Osteoblast (primary cell): ENCODE measurements at regions not wholly inside any gene's neighbourhood (a gene's known extent, or its start where the extent isn't known, plus 50 kb on each side); places are given as distances from the start of the nearest gene placed in this dataset.

Source experiments
- DNase-seq: peaks from one replicate; pipeline ENCODE4 v3.0.0; 2011; ENCODE audit warnings: low spot score, mixed read lengths; ENCODE audit not compliant: insufficient read length; ENCODE audit errors: missing footprints
- H2AFZ ChIP-seq: 2 replicates; pipeline ENCODE4 v1.6.0; 2011; ENCODE audit warnings: mild to moderate bottlenecking, low read length
- H3K27ac ChIP-seq: 2 replicates; pipeline ENCODE4 v1.5.1; 2011; ENCODE audit warnings: mild to moderate bottlenecking, low read depth, low read length, moderate library complexity
- H3K27me3 ChIP-seq: 2 replicates; pipeline ENCODE4 v1.6.0; 2012; ENCODE audit warnings: mild to moderate bottlenecking, control low read depth, inconsistent platforms, low read length, moderate library complexity; ENCODE audit not compliant: insufficient read depth
- H3K36me3 ChIP-seq: 2 replicates; pipeline ENCODE4 v1.5.1; 2011; ENCODE audit warnings: mild to moderate bottlenecking, low read length, control low read depth, moderate library complexity; ENCODE audit not compliant: insufficient read depth
- H3K4me1 ChIP-seq: 2 replicates; pipeline ENCODE4 v1.5.1; 2011; ENCODE audit warnings: mild to moderate bottlenecking, low read length, control low read depth, moderate library complexity; ENCODE audit not compliant: insufficient read depth
- H3K4me2 ChIP-seq: 2 replicates; pipeline ENCODE4 v1.6.0; 2011; ENCODE audit warnings: mild to moderate bottlenecking, low read length; ENCODE audit not compliant: insufficient read depth
- H3K4me3 ChIP-seq: fragments of 200-600 bp; sonication (generic); 3 replicates; pipeline ENCODE4 v1.5.1; 2012; ENCODE audit warnings: mild to moderate bottlenecking, low read length, inconsistent platforms; ENCODE audit not compliant: insufficient read depth
- H3K79me2 ChIP-seq: 2 replicates; pipeline ENCODE4 v1.6.0; 2012; ENCODE audit warnings: mild to moderate bottlenecking, low read length, control low read depth, inconsistent platforms; ENCODE audit not compliant: insufficient read depth
- H3K9me3 ChIP-seq: 2 replicates; pipeline ENCODE4 v1.5.1; 2011; ENCODE audit warnings: low read depth, low read length, control low read depth
- H4K20me1 ChIP-seq: 2 replicates; pipeline ENCODE4 v1.6.0; 2012; ENCODE audit warnings: mild to moderate bottlenecking, low read length, control low read depth; ENCODE audit not compliant: insufficient read depth
- TF ChIP-seq, protein P1 (sequence below): IDR thresholded peaks from 2 replicates; pipeline ENCODE4 v1.5.1; 2011; ENCODE audit warnings: mild to moderate bottlenecking, low read depth, low read length, moderate library complexity; ENCODE audit errors: extremely low read depth

DNA sequence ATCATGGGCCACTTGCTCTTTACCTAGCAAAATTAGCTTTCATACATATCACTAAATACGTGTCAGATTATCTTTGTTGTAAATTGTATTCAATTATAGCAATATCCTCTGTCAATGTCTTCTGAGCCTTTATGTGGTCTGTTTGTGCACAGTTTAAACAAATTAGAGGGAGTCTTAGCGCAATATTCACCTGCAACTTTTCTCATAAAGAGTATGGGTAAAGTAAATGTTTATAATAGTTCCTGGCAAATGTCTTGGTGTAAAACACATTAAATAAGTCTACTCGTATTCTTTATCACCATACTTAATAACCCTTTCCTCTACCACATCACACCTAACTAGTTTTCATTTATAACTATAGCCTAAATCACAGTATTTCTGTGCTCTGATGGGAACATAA lies 169.0 kb downstream of the PCSK1 start:
- H2AFZ ChIP-seq: no peak overlapping the region
- no peak overlapping the region for H3K27ac ChIP-seq
- TF ChIP-seq, protein P1, sequence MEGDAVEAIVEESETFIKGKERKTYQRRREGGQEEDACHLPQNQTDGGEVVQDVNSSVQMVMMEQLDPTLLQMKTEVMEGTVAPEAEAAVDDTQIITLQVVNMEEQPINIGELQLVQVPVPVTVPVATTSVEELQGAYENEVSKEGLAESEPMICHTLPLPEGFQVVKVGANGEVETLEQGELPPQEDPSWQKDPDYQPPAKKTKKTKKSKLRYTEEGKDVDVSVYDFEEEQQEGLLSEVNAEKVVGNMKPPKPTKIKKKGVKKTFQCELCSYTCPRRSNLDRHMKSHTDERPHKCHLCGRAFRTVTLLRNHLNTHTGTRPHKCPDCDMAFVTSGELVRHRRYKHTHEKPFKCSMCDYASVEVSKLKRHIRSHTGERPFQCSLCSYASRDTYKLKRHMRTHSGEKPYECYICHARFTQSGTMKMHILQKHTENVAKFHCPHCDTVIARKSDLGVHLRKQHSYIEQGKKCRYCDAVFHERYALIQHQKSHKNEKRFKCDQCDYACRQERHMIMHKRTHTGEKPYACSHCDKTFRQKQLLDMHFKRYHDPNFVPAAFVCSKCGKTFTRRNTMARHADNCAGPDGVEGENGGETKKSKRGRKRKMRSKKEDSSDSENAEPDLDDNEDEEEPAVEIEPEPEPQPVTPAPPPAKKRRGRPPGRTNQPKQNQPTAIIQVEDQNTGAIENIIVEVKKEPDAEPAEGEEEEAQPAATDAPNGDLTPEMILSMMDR: no peak
- peaks cover 10% of the 10 kb centered on the region for H3K4me1 ChIP-seq
- no peaks in the 10 kb centered on the region for H4K20me1 ChIP-seq
- H3K36me3 ChIP-seq: no peaks in the 10 kb centered on the region
- no peaks in the 10 kb centered on the region for H3K9me3 ChIP-seq
- no peak for DNase-seq
- H3K27me3 ChIP-seq: no peaks in the 10 kb centered on the region
- no peak overlapping the region for H3K4me3 ChIP-seq
- H3K4me2 ChIP-seq: no peak overlapping the region
- H3K79me2 ChIP-seq: no peaks in the 10 kb centered on the region

DNA sequence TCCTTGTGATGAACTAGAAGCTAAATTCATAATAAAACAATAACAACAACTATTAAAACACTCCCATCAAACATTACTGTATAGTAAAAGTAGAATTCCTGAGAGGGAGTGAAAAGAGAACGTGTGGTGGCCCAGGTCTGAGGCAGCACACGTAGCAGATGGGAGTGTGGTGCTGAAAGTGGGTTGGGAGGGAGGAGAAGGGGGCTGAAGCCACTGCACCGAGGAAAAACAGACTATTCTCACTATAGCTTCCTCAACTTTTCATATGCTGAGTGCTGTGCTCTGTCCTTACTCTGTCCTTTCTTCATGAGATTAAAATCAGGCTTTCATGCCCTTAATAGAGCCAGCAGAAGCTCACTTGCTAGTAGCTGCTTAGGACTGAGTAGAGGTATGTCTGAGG lies 170.9 kb downstream of the PCSK1 start:
- TF ChIP-seq, protein P1: no peak

DNA sequence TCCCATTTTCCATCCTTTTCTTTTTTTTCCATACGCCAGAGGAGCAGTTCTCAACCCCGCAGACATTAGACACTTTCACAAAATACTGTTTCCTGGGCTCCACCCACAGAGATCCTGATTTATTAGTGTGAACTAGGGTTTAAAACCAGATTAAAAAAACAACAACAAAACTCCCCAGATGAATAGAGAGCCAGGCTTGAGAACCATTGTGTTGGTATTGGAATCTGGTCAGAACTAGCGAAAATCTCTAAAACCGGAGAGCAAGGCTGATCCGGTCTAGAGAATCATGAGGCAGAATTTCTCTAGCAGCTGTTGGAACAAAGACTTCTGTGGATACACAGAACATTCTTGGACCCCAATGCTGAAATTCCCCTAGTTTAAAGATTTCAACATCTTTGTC lies 173.0 kb downstream of the PCSK1 start:
- no peak overlapping the region for H3K4me3 ChIP-seq
- H3K27me3 ChIP-seq: no peaks in the 10 kb centered on the region
- peaks cover 44% of the 10 kb centered on the region for H3K4me1 ChIP-seq
- TF ChIP-seq, protein P1: no peak
- no peak for DNase-seq
- no peaks in the 10 kb centered on the region for H3K79me2 ChIP-seq
- H2AFZ ChIP-seq: no peak overlapping the region
- no peaks in the 10 kb centered on the region for H3K36me3 ChIP-seq
- peak overlapping the region; percentile 82 for H3K27ac ChIP-seq
- no peak overlapping the region for H3K4me2 ChIP-seq
- no peaks in the 10 kb centered on the region for H4K20me1 ChIP-seq
- no peaks in the 10 kb centered on the region for H3K9me3 ChIP-seq

More for the DNA sequence above, 170.9 kb downstream of the PCSK1 start:
- Histone ChIP-seq H3K27me3 (no peaks in the 10 kb centered on the region), H3K4me2 (no peak overlapping the region), H3K79me2 (no peaks in the 10 kb centered on the region), H3K27ac (no peak overlapping the region), H4K20me1 (no peaks in the 10 kb centered on the region), H3K9me3 (no peaks in the 10 kb centered on the region), H3K4me3 (no peak overlapping the region), H3K4me1 (peaks cover 30% of the 10 kb centered on the region), H2AFZ (no peak overlapping the region), H3K36me3 (no peaks in the 10 kb centered on the region)
- DNase-seq: no peak

DNA sequence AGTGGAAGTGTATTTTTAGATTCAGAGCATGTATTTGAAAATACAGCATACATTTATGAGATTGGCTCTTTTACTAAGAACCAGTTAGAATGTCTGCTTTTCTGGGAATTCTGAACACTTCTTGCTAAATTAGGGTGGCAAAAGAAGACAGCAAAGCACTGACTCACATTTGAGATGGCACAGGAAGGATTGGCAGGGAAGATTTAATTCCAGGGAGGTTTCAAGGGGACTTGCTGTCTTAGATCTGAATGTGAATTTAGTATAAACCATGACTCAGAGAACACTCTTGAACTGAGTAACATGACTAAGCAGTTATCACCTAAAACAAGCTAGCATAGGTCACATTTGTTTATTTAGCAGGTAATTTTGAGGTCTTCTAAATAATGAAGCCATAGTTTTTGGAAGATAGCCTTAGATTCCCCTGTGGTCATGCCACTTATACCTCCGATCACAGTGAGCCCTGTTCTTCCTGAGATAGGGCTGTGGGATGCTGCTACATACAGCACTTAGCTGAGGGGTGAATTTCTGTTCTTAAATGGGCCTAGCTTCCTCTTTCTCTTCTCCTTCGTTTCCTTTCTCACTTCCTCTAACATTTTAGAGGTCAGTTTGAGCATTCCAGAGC lies 173.8 kb downstream of the PCSK1 start:
- Histone ChIP-seq H2AFZ (no peak overlapping the region), H3K4me2 (peak overlapping the region; percentile 60), H3K4me1 (peaks cover 50% of the 10 kb centered on the region), H3K9me3 (no peaks in the 10 kb centered on the region), H3K4me3 (no peak overlapping the region), H3K27me3 (no peaks in the 10 kb centered on the region), H3K79me2 (no peaks in the 10 kb centered on the region), H3K27ac (peak overlapping the region; percentile 82), H4K20me1 (no peaks in the 10 kb centered on the region), H3K36me3 (no peaks in the 10 kb centered on the region)
- DNase-seq: peak; percentile 50
- TF ChIP-seq, protein P1: no peak
